ENCODE measurements at regions not wholly inside any gene's neighbourhood (a gene's known extent, or its start where the extent isn't known, plus 50 kb on each side); places are given as distances from the start of the nearest gene placed in this dataset.

DNA sequence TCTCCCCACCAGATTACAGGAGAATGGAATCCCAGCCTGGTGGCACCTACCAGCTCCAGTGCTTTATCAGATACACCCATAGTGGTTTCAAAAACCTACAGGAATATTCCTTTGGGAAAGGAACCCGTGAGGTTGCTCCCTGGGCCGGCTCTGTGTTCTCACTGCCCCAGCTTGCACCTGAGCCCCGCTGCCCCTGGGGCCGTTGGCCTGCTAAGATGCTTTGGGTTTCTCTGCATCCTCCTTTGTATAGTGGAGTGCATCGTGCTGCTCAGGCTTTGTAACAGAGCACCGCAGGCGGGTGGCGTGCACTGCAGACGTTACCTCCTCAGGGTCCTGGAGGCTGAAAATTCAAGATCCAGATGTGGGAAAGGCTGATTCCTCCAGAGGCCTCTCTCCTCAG is 414.1 kb downstream of the BRD1 start:
- no peak for DNase-seq
- no peak overlapping the region for H3K27ac Mint-ChIP-seq
- H3K4me1 Mint-ChIP-seq (ENCODE audit: low read depth), result no peaks in the 10 kb centered on the region
- TF ChIP-seq, protein P1, sequence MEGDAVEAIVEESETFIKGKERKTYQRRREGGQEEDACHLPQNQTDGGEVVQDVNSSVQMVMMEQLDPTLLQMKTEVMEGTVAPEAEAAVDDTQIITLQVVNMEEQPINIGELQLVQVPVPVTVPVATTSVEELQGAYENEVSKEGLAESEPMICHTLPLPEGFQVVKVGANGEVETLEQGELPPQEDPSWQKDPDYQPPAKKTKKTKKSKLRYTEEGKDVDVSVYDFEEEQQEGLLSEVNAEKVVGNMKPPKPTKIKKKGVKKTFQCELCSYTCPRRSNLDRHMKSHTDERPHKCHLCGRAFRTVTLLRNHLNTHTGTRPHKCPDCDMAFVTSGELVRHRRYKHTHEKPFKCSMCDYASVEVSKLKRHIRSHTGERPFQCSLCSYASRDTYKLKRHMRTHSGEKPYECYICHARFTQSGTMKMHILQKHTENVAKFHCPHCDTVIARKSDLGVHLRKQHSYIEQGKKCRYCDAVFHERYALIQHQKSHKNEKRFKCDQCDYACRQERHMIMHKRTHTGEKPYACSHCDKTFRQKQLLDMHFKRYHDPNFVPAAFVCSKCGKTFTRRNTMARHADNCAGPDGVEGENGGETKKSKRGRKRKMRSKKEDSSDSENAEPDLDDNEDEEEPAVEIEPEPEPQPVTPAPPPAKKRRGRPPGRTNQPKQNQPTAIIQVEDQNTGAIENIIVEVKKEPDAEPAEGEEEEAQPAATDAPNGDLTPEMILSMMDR (IDR thresholded peaks at IDR 0.05), result no peak
- H3K27me3 Mint-ChIP-seq (ENCODE audit: insufficient read depth), result peaks cover 3% of the 10 kb centered on the region; the same call in 1 of the 2 replicates
- H3K4me3 Mint-ChIP-seq, result no peak overlapping the region
- H3K9me3 Mint-ChIP-seq, result peaks cover 53% of the 10 kb centered on the region
- no peaks in the 10 kb centered on the region for H3K36me3 Mint-ChIP-seq (ENCODE audit: low read depth)

DNA sequence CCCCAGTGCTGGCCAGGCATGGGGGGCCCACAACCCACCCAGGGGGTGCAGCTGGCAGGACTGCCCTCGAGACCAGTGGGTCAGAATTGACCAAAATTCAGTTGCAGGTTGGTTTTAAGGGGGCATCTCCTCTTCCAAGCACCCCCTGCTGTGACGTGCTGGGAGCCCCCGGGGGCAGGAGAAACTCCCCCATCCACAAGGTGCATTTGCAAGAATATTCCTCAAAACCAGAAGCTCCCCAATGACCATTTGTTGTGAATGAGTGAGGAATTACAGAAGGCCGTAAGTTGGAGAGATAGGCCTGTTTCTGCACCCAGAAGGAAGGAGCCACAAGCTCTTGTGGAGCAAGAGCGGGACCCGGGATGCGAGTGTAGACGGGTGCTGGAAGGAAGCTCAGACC is 414.5 kb downstream of the BRD1 start:
- DNase-seq, result no peak
- peaks cover 50% of the 10 kb centered on the region for H3K9me3 Mint-ChIP-seq
- H3K4me3 Mint-ChIP-seq, result no peak overlapping the region
- TF ChIP-seq, protein P1 (IDR thresholded peaks at IDR 0.05), result no peak
- H3K27me3 Mint-ChIP-seq (ENCODE audit: insufficient read depth), result peaks cover 3% of the 10 kb centered on the region; the same call in 1 of the 2 replicates
- H3K36me3 Mint-ChIP-seq (ENCODE audit: low read depth), result no peaks in the 10 kb centered on the region
- no peaks in the 10 kb centered on the region for H3K4me1 Mint-ChIP-seq (ENCODE audit: low read depth)
- H3K27ac Mint-ChIP-seq, result no peak overlapping the region

- Mint-ChIP-seq H3K4me1 (ENCODE audit: low read depth) (no peaks in the 10 kb centered on the region), H3K36me3 (ENCODE audit: low read depth) (no peaks in the 10 kb centered on the region), H3K27ac (no peak overlapping the region), H3K9me3 (peaks cover 43% of the 10 kb centered on the region), H3K27me3 (ENCODE audit: insufficient read depth) (peaks cover 3% of the 10 kb centered on the region; the same call in 1 of the 2 replicates), H3K4me3 (no peak overlapping the region)
- TF ChIP-seq, protein P1 (IDR thresholded peaks at IDR 0.05), result no peak
- no peak for DNase-seq
Measured at GRCh38 chr22:49412236-49412635, 415.4 kb downstream of the BRD1 start.

DNA sequence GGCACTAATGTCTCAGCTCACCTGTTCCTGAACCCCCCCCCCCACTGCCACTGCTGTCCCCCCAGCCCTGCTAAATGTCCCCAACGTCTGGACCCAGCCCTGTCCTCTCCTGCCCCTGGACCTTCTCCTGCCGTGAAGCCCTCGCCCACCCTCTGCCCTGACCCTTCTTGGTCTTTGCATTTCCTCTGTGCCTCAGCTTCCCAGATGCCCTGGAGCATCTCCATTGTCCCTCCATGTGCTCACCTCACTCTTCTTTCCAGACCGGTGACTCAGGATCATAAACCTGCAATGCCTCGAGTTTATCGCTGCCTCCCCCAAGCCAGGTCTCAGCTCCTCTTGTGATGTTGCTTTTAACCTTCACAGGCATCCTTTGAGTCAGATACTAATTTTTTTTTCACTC is 416.4 kb downstream of the BRD1 start:
- H3K36me3 Mint-ChIP-seq (ENCODE audit: low read depth), result peaks cover 4% of the 10 kb centered on the region; the same call in 1 of the 2 replicates
- peaks cover 3% of the 10 kb centered on the region; the same call in 1 of the 2 replicates for H3K27me3 Mint-ChIP-seq (ENCODE audit: insufficient read depth)

GRCh38 chr22:49408102-49408836 is 419.4 kb downstream of the BRD1 start:
- TF ChIP-seq, protein P1 (IDR thresholded peaks at IDR 0.05), result no peak
- H3K27me3 Mint-ChIP-seq (ENCODE audit: insufficient read depth), result peaks cover 3% of the 10 kb centered on the region; the same call in 1 of the 2 replicates
- H3K27ac Mint-ChIP-seq, result no peak overlapping the region
- H3K9me3 Mint-ChIP-seq, result peaks cover 48% of the 10 kb centered on the region
- DNase-seq, result no peak
- H3K4me3 Mint-ChIP-seq, result no peak overlapping the region
- H3K4me1 Mint-ChIP-seq (ENCODE audit: low read depth), result no peaks in the 10 kb centered on the region
- H3K36me3 Mint-ChIP-seq (ENCODE audit: low read depth), result peaks cover 12% of the 10 kb centered on the region

More for the DNA sequence above, 416.4 kb downstream of the BRD1 start:
- Mint-ChIP-seq H3K27ac (no peak overlapping the region), H3K4me3 (no peak overlapping the region), H3K9me3 (peaks cover 43% of the 10 kb centered on the region), H3K4me1 (ENCODE audit: low read depth) (no peaks in the 10 kb centered on the region)
- DNase-seq, result no peak
- TF ChIP-seq, protein P1 (IDR thresholded peaks at IDR 0.05), result no peak
